ENCODE measurements at regions not wholly inside any gene's neighbourhood (a gene's known extent, or its start where the extent isn't known, plus 50 kb on each side); places are given as distances from the start of the nearest gene placed in this dataset.

GRCh38 chr14:66092206-66092605 lies 394.0 kb upstream of the CCDC196 start:
- no peaks in the 10 kb centered on the region for H3K27me3 ChIP-seq (ENCODE audit: control insufficient read depth in 1 of 2, insufficient read depth in 2 of 2, low read length in 2 of 2)
- WGBS, 2 donors = 91 to 97% methylated on average over 1 of the region's 1 CpG
- H3K36me3 ChIP-seq (ENCODE audit: control insufficient read depth in 2 of 2, insufficient read depth in 2 of 2, low read length in 1 of 2) = no peaks in the 10 kb centered on the region
- no peaks in the 10 kb centered on the region for H3K4me1 ChIP-seq (ENCODE audit: control insufficient read depth in 2 of 2, insufficient read depth in 2 of 2, low read length in 1 of 2)
- H3K4me3 ChIP-seq (ENCODE audit: low read depth in 1 of 2, low read length in 2 of 2) = no peak overlapping the region
- H3K9me3 ChIP-seq (ENCODE audit: control insufficient read depth in 2 of 2, insufficient read depth in 1 of 2, low read depth in 1 of 2, low read length in 1 of 2) = peaks cover 0 to 3% of the 10 kb centered on the region in 2 donors
- no peak overlapping the region for H3K27ac ChIP-seq (ENCODE audit: low read depth in 2 of 2, low read length in 1 of 2)

GRCh38 chr14:66092748-66093147 lies 393.4 kb upstream of the CCDC196 start:
- WGBS, 2 donors = 95 to 96% methylated on average over 12 of the region's 12 CpGs
- Histone ChIP-seq H3K36me3 (ENCODE audit: control insufficient read depth in 2 of 2, insufficient read depth in 2 of 2, low read length in 1 of 2) (no peaks in the 10 kb centered on the region), H3K9me3 (ENCODE audit: control insufficient read depth in 2 of 2, insufficient read depth in 1 of 2, low read depth in 1 of 2, low read length in 1 of 2) (peaks cover 0 to 3% of the 10 kb centered on the region in 2 donors), H3K4me3 (ENCODE audit: low read depth in 1 of 2, low read length in 2 of 2) (no peak overlapping the region), H3K27me3 (ENCODE audit: control insufficient read depth in 1 of 2, insufficient read depth in 2 of 2, low read length in 2 of 2) (no peaks in the 10 kb centered on the region), H3K27ac (ENCODE audit: low read depth in 2 of 2, low read length in 1 of 2) (no peak overlapping the region), H3K4me1 (ENCODE audit: control insufficient read depth in 2 of 2, insufficient read depth in 2 of 2, low read length in 1 of 2) (no peaks in the 10 kb centered on the region)

- Histone ChIP-seq H3K4me3 (ENCODE audit: low read depth in 1 of 2, low read length in 2 of 2) (no peak overlapping the region), H3K27ac (ENCODE audit: low read depth in 2 of 2, low read length in 1 of 2) (no peak overlapping the region), H3K9me3 (ENCODE audit: control insufficient read depth in 2 of 2, insufficient read depth in 1 of 2, low read depth in 1 of 2, low read length in 1 of 2) (peaks cover 0 to 3% of the 10 kb centered on the region in 2 donors), H3K36me3 (ENCODE audit: control insufficient read depth in 2 of 2, insufficient read depth in 2 of 2, low read length in 1 of 2) (no peaks in the 10 kb centered on the region), H3K4me1 (ENCODE audit: control insufficient read depth in 2 of 2, insufficient read depth in 2 of 2, low read length in 1 of 2) (no peaks in the 10 kb centered on the region), H3K27me3 (ENCODE audit: control insufficient read depth in 1 of 2, insufficient read depth in 2 of 2, low read length in 2 of 2) (no peaks in the 10 kb centered on the region)
- 91 to 94% methylated on average over 38 of the region's 38 CpGs for WGBS, 2 donors
These were observed 392.0 kb upstream of the CCDC196 start for GRCh38 chr14:66094001-66094727.

- WGBS, 2 donors = 55 to 64% methylated on average over 4 of the region's 4 CpGs
- no peak overlapping the region for H3K4me3 ChIP-seq (ENCODE audit: low read depth in 1 of 2, low read length in 2 of 2)
- no peak overlapping the region for H3K27ac ChIP-seq (ENCODE audit: low read depth in 2 of 2, low read length in 1 of 2)
- no peaks in the 10 kb centered on the region for H3K27me3 ChIP-seq (ENCODE audit: control insufficient read depth in 1 of 2, insufficient read depth in 2 of 2, low read length in 2 of 2)
- H3K9me3 ChIP-seq (ENCODE audit: control insufficient read depth in 2 of 2, insufficient read depth in 1 of 2, low read depth in 1 of 2, low read length in 1 of 2) = no peaks in the 10 kb centered on the region
- H3K4me1 ChIP-seq (ENCODE audit: control insufficient read depth in 2 of 2, insufficient read depth in 2 of 2, low read length in 1 of 2) = no peaks in the 10 kb centered on the region
- H3K36me3 ChIP-seq (ENCODE audit: control insufficient read depth in 2 of 2, insufficient read depth in 2 of 2, low read length in 1 of 2) = no peaks in the 10 kb centered on the region
These were observed 386.7 kb upstream of the CCDC196 start for GRCh38 chr14:66099451-66099850.

GRCh38 chr14:66099931-66100330 lies 386.2 kb upstream of the CCDC196 start:
- H3K27ac ChIP-seq (ENCODE audit: low read depth in 2 of 2, low read length in 1 of 2) = no peak overlapping the region
- H3K4me1 ChIP-seq (ENCODE audit: control insufficient read depth in 2 of 2, insufficient read depth in 2 of 2, low read length in 1 of 2) = no peaks in the 10 kb centered on the region
- no peaks in the 10 kb centered on the region for H3K9me3 ChIP-seq (ENCODE audit: control insufficient read depth in 2 of 2, insufficient read depth in 1 of 2, low read depth in 1 of 2, low read length in 1 of 2)
- 70 to 100% methylated on average over 1 of the region's 1 CpG for WGBS, 2 donors
- H3K36me3 ChIP-seq (ENCODE audit: control insufficient read depth in 2 of 2, insufficient read depth in 2 of 2, low read length in 1 of 2) = no peaks in the 10 kb centered on the region
- no peaks in the 10 kb centered on the region for H3K27me3 ChIP-seq (ENCODE audit: control insufficient read depth in 1 of 2, insufficient read depth in 2 of 2, low read length in 2 of 2)
- H3K4me3 ChIP-seq (ENCODE audit: low read depth in 1 of 2, low read length in 2 of 2) = no peak overlapping the region

GRCh38 chr14:66101662-66102061 lies 384.5 kb upstream of the CCDC196 start:
- Histone ChIP-seq H3K4me3 (ENCODE audit: low read depth in 1 of 2, low read length in 2 of 2) (no peak overlapping the region), H3K27me3 (ENCODE audit: control insufficient read depth in 1 of 2, insufficient read depth in 2 of 2, low read length in 2 of 2) (no peaks in the 10 kb centered on the region), H3K27ac (ENCODE audit: low read depth in 2 of 2, low read length in 1 of 2) (no peak overlapping the region), H3K4me1 (ENCODE audit: control insufficient read depth in 2 of 2, insufficient read depth in 2 of 2, low read length in 1 of 2) (no peaks in the 10 kb centered on the region), H3K9me3 (ENCODE audit: control insufficient read depth in 2 of 2, insufficient read depth in 1 of 2, low read depth in 1 of 2, low read length in 1 of 2) (no peaks in the 10 kb centered on the region), H3K36me3 (ENCODE audit: control insufficient read depth in 2 of 2, insufficient read depth in 2 of 2, low read length in 1 of 2) (no peaks in the 10 kb centered on the region)
- WGBS, 2 donors = 83 to 93% methylated on average over 1 of the region's 1 CpG

- no peak overlapping the region for H3K27ac ChIP-seq (ENCODE audit: low read depth in 2 of 2, low read length in 1 of 2)
- no peaks in the 10 kb centered on the region for H3K27me3 ChIP-seq (ENCODE audit: control insufficient read depth in 1 of 2, insufficient read depth in 2 of 2, low read length in 2 of 2)
- no peaks in the 10 kb centered on the region for H3K9me3 ChIP-seq (ENCODE audit: control insufficient read depth in 2 of 2, insufficient read depth in 1 of 2, low read depth in 1 of 2, low read length in 1 of 2)
- H3K36me3 ChIP-seq (ENCODE audit: control insufficient read depth in 2 of 2, insufficient read depth in 2 of 2, low read length in 1 of 2) = no peaks in the 10 kb centered on the region
- WGBS, 2 donors = 85 to 90% methylated on average over 5 of the region's 5 CpGs
- no peaks in the 10 kb centered on the region for H3K4me1 ChIP-seq (ENCODE audit: control insufficient read depth in 2 of 2, insufficient read depth in 2 of 2, low read length in 1 of 2)
- no peak overlapping the region for H3K4me3 ChIP-seq (ENCODE audit: low read depth in 1 of 2, low read length in 2 of 2)
These were observed 381.7 kb upstream of the CCDC196 start for GRCh38 chr14:66104486-66104885.

- no peaks in the 10 kb centered on the region for H3K36me3 ChIP-seq (ENCODE audit: control insufficient read depth in 2 of 2, insufficient read depth in 2 of 2, low read length in 1 of 2)
- 52 to 63% methylated on average over 4 of the region's 4 CpGs for WGBS, 2 donors
- H3K4me1 ChIP-seq (ENCODE audit: control insufficient read depth in 2 of 2, insufficient read depth in 2 of 2, low read length in 1 of 2) = no peaks in the 10 kb centered on the region
- no peaks in the 10 kb centered on the region for H3K27me3 ChIP-seq (ENCODE audit: control insufficient read depth in 1 of 2, insufficient read depth in 2 of 2, low read length in 2 of 2)
- H3K4me3 ChIP-seq (ENCODE audit: low read depth in 1 of 2, low read length in 2 of 2) = no peak overlapping the region
- no peaks in the 10 kb centered on the region for H3K9me3 ChIP-seq (ENCODE audit: control insufficient read depth in 2 of 2, insufficient read depth in 1 of 2, low read depth in 1 of 2, low read length in 1 of 2)
- H3K27ac ChIP-seq (ENCODE audit: low read depth in 2 of 2, low read length in 1 of 2) = no peak overlapping the region
These were observed 380.4 kb upstream of the CCDC196 start for GRCh38 chr14:66105815-66106214.

- no peak overlapping the region for H3K4me3 ChIP-seq (ENCODE audit: low read depth in 1 of 2, low read length in 2 of 2)
- no peaks in the 10 kb centered on the region for H3K27me3 ChIP-seq (ENCODE audit: control insufficient read depth in 1 of 2, insufficient read depth in 2 of 2, low read length in 2 of 2)
- H3K27ac ChIP-seq (ENCODE audit: low read depth in 2 of 2, low read length in 1 of 2) = no peak overlapping the region
- no peaks in the 10 kb centered on the region for H3K4me1 ChIP-seq (ENCODE audit: control insufficient read depth in 2 of 2, insufficient read depth in 2 of 2, low read length in 1 of 2)
- no peaks in the 10 kb centered on the region for H3K9me3 ChIP-seq (ENCODE audit: control insufficient read depth in 2 of 2, insufficient read depth in 1 of 2, low read depth in 1 of 2, low read length in 1 of 2)
- 92 to 94% methylated on average over 1 of the region's 1 CpG for WGBS, 2 donors
- no peaks in the 10 kb centered on the region for H3K36me3 ChIP-seq (ENCODE audit: control insufficient read depth in 2 of 2, insufficient read depth in 2 of 2, low read length in 1 of 2)
These were observed 376.7 kb upstream of the CCDC196 start for GRCh38 chr14:66109426-66109825.

GRCh38 chr14:66111891-66112290 lies 374.3 kb upstream of the CCDC196 start:
- no peaks in the 10 kb centered on the region for H3K9me3 ChIP-seq (ENCODE audit: control insufficient read depth in 2 of 2, insufficient read depth in 1 of 2, low read depth in 1 of 2, low read length in 1 of 2)

More at GRCh38 chr14:66111891-66112290, 374.3 kb upstream of the CCDC196 start:
- no peaks in the 10 kb centered on the region for H3K27me3 ChIP-seq (ENCODE audit: control insufficient read depth in 1 of 2, insufficient read depth in 2 of 2, low read length in 2 of 2)
- H3K4me3 ChIP-seq (ENCODE audit: low read depth in 1 of 2, low read length in 2 of 2) = no peak overlapping the region
- whole genome bisulfite sequencing, 2 donors = 81 to 82% methylated on average over 6 of the region's 6 CpGs
- H3K36me3 ChIP-seq (ENCODE audit: control insufficient read depth in 2 of 2, insufficient read depth in 2 of 2, low read length in 1 of 2) = no peaks in the 10 kb centered on the region
- H3K27ac ChIP-seq (ENCODE audit: low read depth in 2 of 2, low read length in 1 of 2) = no peak overlapping the region
- no peaks in the 10 kb centered on the region for H3K4me1 ChIP-seq (ENCODE audit: control insufficient read depth in 2 of 2, insufficient read depth in 2 of 2, low read length in 1 of 2)

Data from esophagus (tissue), 2 donors.